Left lung (tissue), 4 donors: ENCODE measurements at regions not wholly inside any gene's neighbourhood (a gene's known extent, or its start where the extent isn't known, plus 50 kb on each side); places are given as distances from the start of the nearest gene placed in this dataset.

Source experiments
- ATAC-seq: fragments of 200-7000 bp; cut with Tn5 transposase; one replicate; pipeline ENCODE4 v1.9.1; 2020; ENCODE audit warnings: moderate library complexity
- DNase-seq, 4 donors: peaks; one replicate each; pipeline ENCODE4 v3.0.0-alpha.2; 2013 to 2020
- H3K27ac ChIP-seq, 2 donors: fragments of 200-600 bp; sonication (generic) in 1 of 2; one replicate each; pipeline versions ENCODE4 v1.5.0 to v1.8.0; 2020 to 2021
- H3K27me3 ChIP-seq, 2 donors: fragments of 200-600 bp; sonication (generic) in 1 of 2; one replicate each; pipeline versions ENCODE4 v1.5.0 to v1.8.0; 2020 to 2021
- H3K36me3 ChIP-seq, 2 donors: fragments of 200-600 bp; sonication (generic) in 1 of 2; one replicate each; pipeline versions ENCODE4 v1.5.0 to v1.8.0; 2020 to 2021
- H3K4me1 ChIP-seq, 2 donors: fragments of 200-600 bp; one replicate each; pipeline ENCODE4 v1.8.0; 2021
- H3K4me3 ChIP-seq, 2 donors: fragments of 200-600 bp; sonication (generic) in 1 of 2; one replicate each; pipeline versions ENCODE4 v1.5.0 to v1.8.0; 2020 to 2021; ENCODE audit warnings: mild to moderate bottlenecking in 1 of 2
- H3K9me3 ChIP-seq, 2 donors: fragments of 200-600 bp; sonication (generic) in 1 of 2; one replicate each; pipeline versions ENCODE4 v1.5.0 to v1.8.0; 2020 to 2021
- CTCF ChIP-seq, 2 donors: fragments of 200-600 bp; sonication (generic) in 1 of 2; IDR thresholded peaks; one replicate each; pipeline versions ENCODE4 v1.5.0 to v1.8.0; 2021; ENCODE audit warnings: antibody characterized with exemption in 2 of 2
- intact Hi-C, 2 donors: fragments of 100-400 bp; cut with DNase I; formaldehyde crosslinking; loops; one replicate each; pipeline versions ENCODE4 v1.11.2 to v1.14.2; 2022
- donor health status: DM: no; HTN: yes; CAD: no.
- donor health status: DM: no; HTN: no; CAD: no.

- intact Hi-C loops, result no loop called here
- ATAC-seq, result no peak
- Histone ChIP-seq H3K27ac (no peak overlapping the region), H3K27me3 (no peaks in the 10 kb centered on the region), H3K4me3 (no peak overlapping the region), H3K4me1 (no peaks in the 10 kb centered on the region), H3K9me3 (no peaks in the 10 kb centered on the region), H3K36me3 (no peaks in the 10 kb centered on the region)
- DNase-seq, result no peak
- TF ChIP-seq CTCF (IDR thresholded peaks at IDR 0.05), result no peak
These were observed 156.5 kb upstream of the TAS2R1 start for GRCh38 chr5:9786380-9787360.

- Histone ChIP-seq H3K36me3 (no peaks in the 10 kb centered on the region), H3K27me3 (no peaks in the 10 kb centered on the region), H3K4me1 (no peaks in the 10 kb centered on the region), H3K27ac (no peak overlapping the region), H3K9me3 (peaks cover 0 to 3% of the 10 kb centered on the region in 2 donors), H3K4me3 (no peak overlapping the region)
- intact Hi-C loops, result no loop called here
- ATAC-seq (no peak), DNase-seq (peak in 1 of 4 donors; percentile 36)
- no peak for TF ChIP-seq CTCF (IDR thresholded peaks at IDR 0.05)
These were observed 155.6 kb upstream of the TAS2R1 start for GRCh38 chr5:9785751-9786150.

- H3K27ac ChIP-seq, result no peak overlapping the region
- no peaks in the 10 kb centered on the region for H3K36me3 ChIP-seq
- no peaks in the 10 kb centered on the region for H3K4me1 ChIP-seq
- TF ChIP-seq CTCF (IDR thresholded peaks at IDR 0.05), result no peak
- no peaks in the 10 kb centered on the region for H3K27me3 ChIP-seq
- ATAC-seq (no peak), DNase-seq (no peak)
- H3K4me3 ChIP-seq, result no peak overlapping the region
- H3K9me3 ChIP-seq, result peaks cover 0 to 10% of the 10 kb centered on the region in 2 donors
- intact Hi-C loops, result no loop called here
These were observed 154.1 kb upstream of the TAS2R1 start for GRCh38 chr5:9784231-9784630.

- ATAC-seq, result no peak
- no peak for DNase-seq
- H3K4me3 ChIP-seq, result no peak overlapping the region
- intact Hi-C loops, result no loop called here
- H3K9me3 ChIP-seq, result peaks cover 0 to 10% of the 10 kb centered on the region in 2 donors
- H3K4me1 ChIP-seq, result no peaks in the 10 kb centered on the region
- no peaks in the 10 kb centered on the region for H3K27me3 ChIP-seq
- H3K36me3 ChIP-seq, result no peaks in the 10 kb centered on the region
- no peak for TF ChIP-seq CTCF (IDR thresholded peaks at IDR 0.05)
- H3K27ac ChIP-seq, result no peak overlapping the region
These were observed 152.8 kb upstream of the TAS2R1 start for GRCh38 chr5:9782826-9783560.

- H3K36me3 ChIP-seq, result no peaks in the 10 kb centered on the region
- ATAC-seq, result no peak
- no peak overlapping the region for H3K27ac ChIP-seq
- no peak overlapping the region for H3K4me3 ChIP-seq
- no peaks in the 10 kb centered on the region for H3K27me3 ChIP-seq
- no peak for DNase-seq
- H3K9me3 ChIP-seq, result peaks cover 0 to 10% of the 10 kb centered on the region in 2 donors
- no peaks in the 10 kb centered on the region for H3K4me1 ChIP-seq
- intact Hi-C loops, result no loop called here
- no peak for TF ChIP-seq CTCF (IDR thresholded peaks at IDR 0.05)
These were observed 151.7 kb upstream of the TAS2R1 start for GRCh38 chr5:9781890-9782289.
